ENCODE measurements at regions not wholly inside any gene's neighbourhood (a gene's known extent, or its start where the extent isn't known, plus 50 kb on each side); places are given as distances from the start of the nearest gene placed in this dataset.

DNA sequence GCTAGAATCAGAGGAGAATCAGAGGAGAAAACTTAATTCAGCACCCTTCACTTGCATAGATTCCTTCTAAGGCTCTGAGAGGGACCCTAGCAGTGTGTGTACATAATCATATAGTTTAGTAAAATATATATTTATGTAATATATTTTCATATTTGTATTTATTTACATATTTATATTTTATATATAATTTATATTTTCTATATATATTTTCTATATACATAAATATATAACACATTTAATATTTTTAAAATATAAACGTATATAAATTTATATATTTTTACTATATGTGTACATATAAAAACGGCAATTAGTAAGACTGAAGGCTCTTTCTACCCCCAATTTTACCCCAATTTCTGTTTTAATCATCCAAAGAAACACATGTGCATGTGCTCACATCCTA, 80.3 kb downstream of the NXPE2 start:
- peaks cover 0 to 10% (median 2%) of the 10 kb centered on the region in 3 donors for H3K27me3 Mint-ChIP-seq (ENCODE audit: low read depth in 3 of 3)

DNA sequence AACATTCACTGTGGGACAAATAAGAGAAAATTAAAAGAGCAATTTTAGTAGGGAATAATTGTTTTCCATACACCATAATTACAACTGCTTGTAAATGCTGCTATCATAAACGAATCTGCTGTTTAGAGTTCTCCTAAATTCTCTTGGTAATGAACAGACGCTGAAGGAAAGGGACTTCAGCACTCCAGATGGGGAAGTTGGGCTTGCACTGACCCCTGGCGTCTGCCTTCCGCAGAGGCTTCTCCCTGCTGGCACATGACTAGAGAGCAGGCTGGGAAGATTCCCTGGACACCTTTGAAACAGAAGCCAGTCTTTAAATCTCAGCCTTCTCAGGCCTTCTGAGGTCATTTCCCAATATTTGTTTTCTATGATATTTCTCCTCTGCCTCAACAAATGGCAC, 84.1 kb downstream of the NXPE2 start:
- Mint-ChIP-seq H3K4me1 (no peaks in the 10 kb centered on the region), H3K27me3 (ENCODE audit: low read depth in 3 of 3) (peaks cover 2 to 14% (median 2%) of the 10 kb centered on the region in 3 donors), H3K4me3 (no peak overlapping the region), H3K9me3 (no peaks in the 10 kb centered on the region), H3K36me3 (no peaks in the 10 kb centered on the region), H3K27ac (no peak overlapping the region)
- no peak for DNase-seq

More for the DNA sequence above, 80.3 kb downstream of the NXPE2 start:
- no peaks in the 10 kb centered on the region for H3K9me3 Mint-ChIP-seq
- H3K4me3 Mint-ChIP-seq, result no peak overlapping the region
- H3K4me1 Mint-ChIP-seq, result no peaks in the 10 kb centered on the region
- H3K27ac Mint-ChIP-seq, result no peak overlapping the region
- no peak for DNase-seq
- no peaks in the 10 kb centered on the region for H3K36me3 Mint-ChIP-seq

GRCh38 chr11:114764563-114764962, 86.2 kb downstream of the NXPE2 start:
- Mint-ChIP-seq H3K27me3 (ENCODE audit: low read depth in 3 of 3) (peaks cover 2 to 12% (median 2%) of the 10 kb centered on the region in 3 donors), H3K4me1 (no peaks in the 10 kb centered on the region), H3K36me3 (no peaks in the 10 kb centered on the region), H3K27ac (no peak overlapping the region), H3K9me3 (peaks cover 0 to 2% (median 0%) of the 10 kb centered on the region in 6 donors), H3K4me3 (no peak overlapping the region)
- no peak for DNase-seq

DNA sequence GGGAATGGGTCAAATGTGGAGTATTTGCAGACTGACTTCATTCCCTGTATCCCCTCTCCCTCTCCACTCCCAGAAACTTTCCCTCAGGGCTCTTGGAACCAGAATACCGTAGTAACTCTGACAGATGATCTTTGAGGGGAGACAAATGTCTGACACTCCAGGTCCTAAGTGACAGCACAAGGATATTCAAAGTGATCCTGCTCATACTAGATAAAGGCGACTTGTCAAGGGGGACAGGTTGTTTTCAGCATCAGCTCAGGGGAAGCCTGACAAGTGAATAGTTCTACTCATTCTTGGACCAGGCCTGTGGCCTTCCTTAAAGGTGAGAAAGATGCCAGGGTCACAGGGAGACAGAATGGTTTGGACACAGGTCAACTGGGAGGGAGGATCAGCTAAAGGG, 92.8 kb downstream of the NXPE2 start:
- Mint-ChIP-seq H3K36me3 (no peaks in the 10 kb centered on the region), H3K4me1 (no peaks in the 10 kb centered on the region), H3K9me3 (peaks cover 0 to 2% (median 0%) of the 10 kb centered on the region in 6 donors), H3K4me3 (no peak overlapping the region), H3K27me3 (ENCODE audit: low read depth in 3 of 3) (peaks cover 1 to 3% (median 3%) of the 10 kb centered on the region in 3 donors), H3K27ac (no peak overlapping the region)
- DNase-seq, result no peak

GRCh38 chr11:114773541-114774338, 95.4 kb downstream of the NXPE2 start:
- Mint-ChIP-seq H3K4me3 (no peak overlapping the region), H3K27me3 (ENCODE audit: low read depth in 3 of 3) (peaks cover 1 to 4% (median 3%) of the 10 kb centered on the region in 3 donors), H3K27ac (no peak overlapping the region), H3K36me3 (no peaks in the 10 kb centered on the region), H3K4me1 (no peaks in the 10 kb centered on the region), H3K9me3 (peaks cover 0 to 2% (median 0%) of the 10 kb centered on the region in 6 donors)
- no peak for DNase-seq

- no peaks in the 10 kb centered on the region for H3K4me1 Mint-ChIP-seq
- no peak overlapping the region for H3K4me3 Mint-ChIP-seq
- no peaks in the 10 kb centered on the region for H3K36me3 Mint-ChIP-seq
- no peaks in the 10 kb centered on the region for H3K9me3 Mint-ChIP-seq
- H3K27me3 Mint-ChIP-seq (ENCODE audit: low read depth in 3 of 3), result peaks cover 1 to 4% (median 3%) of the 10 kb centered on the region in 3 donors
- DNase-seq, result peak in 1 of 3 donors; percentile 16
- no peak overlapping the region for H3K27ac Mint-ChIP-seq
These were observed 96.5 kb downstream of the NXPE2 start for GRCh38 chr11:114774599-114775361.

GRCh38 chr11:114775875-114776621, 97.7 kb downstream of the NXPE2 start:
- no peak overlapping the region for H3K4me3 Mint-ChIP-seq
- H3K36me3 Mint-ChIP-seq, result no peaks in the 10 kb centered on the region
- H3K27ac Mint-ChIP-seq, result no peak overlapping the region
- H3K4me1 Mint-ChIP-seq, result no peaks in the 10 kb centered on the region
- no peaks in the 10 kb centered on the region for H3K9me3 Mint-ChIP-seq
- no peak for DNase-seq
- H3K27me3 Mint-ChIP-seq (ENCODE audit: low read depth in 3 of 3), result peaks cover 3 to 4% (median 3%) of the 10 kb centered on the region in 3 donors

- Mint-ChIP-seq H3K27me3 (ENCODE audit: low read depth in 3 of 3) (peaks cover 3 to 4% (median 4%) of the 10 kb centered on the region in 3 donors), H3K4me3 (no peak overlapping the region), H3K9me3 (no peaks in the 10 kb centered on the region), H3K36me3 (no peaks in the 10 kb centered on the region), H3K4me1 (no peaks in the 10 kb centered on the region), H3K27ac (no peak overlapping the region)
- DNase-seq, result no peak
These were observed 98.6 kb downstream of the NXPE2 start for GRCh38 chr11:114776956-114777355.

DNA sequence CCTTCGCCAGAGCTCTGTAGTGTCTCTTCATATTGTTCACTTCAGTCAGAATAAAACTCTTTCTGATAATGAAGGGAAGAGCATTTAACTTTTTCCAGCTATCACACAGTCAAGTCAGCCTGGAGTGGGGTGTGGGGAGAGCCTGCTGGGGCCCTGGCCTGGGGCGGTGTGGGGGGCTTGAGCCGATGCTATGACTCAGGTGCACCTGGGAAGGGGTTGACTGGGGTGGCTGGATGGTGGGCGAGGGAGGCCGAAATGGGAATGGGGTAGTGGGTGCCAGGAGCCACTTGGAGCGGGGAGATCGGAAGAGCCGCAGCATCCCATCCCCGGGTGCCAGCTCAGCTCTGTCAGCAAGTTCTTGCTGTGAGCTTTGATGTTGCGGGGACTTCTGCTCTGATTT, 100.9 kb downstream of the NXPE2 start:
- Mint-ChIP-seq H3K27ac (no peak overlapping the region), H3K9me3 (no peaks in the 10 kb centered on the region), H3K4me3 (no peak overlapping the region), H3K4me1 (no peaks in the 10 kb centered on the region), H3K27me3 (ENCODE audit: low read depth in 3 of 3) (peaks cover 3 to 6% (median 3%) of the 10 kb centered on the region in 3 donors), H3K36me3 (no peaks in the 10 kb centered on the region)
- no peak for DNase-seq

- Mint-ChIP-seq H3K27me3 (ENCODE audit: low read depth in 3 of 3) (peaks cover 0 to 6% (median 3%) of the 10 kb centered on the region in 3 donors), H3K9me3 (no peaks in the 10 kb centered on the region), H3K4me1 (no peaks in the 10 kb centered on the region), H3K36me3 (no peaks in the 10 kb centered on the region), H3K4me3 (no peak overlapping the region), H3K27ac (no peak overlapping the region)
- DNase-seq, result no peak
These were observed 104.5 kb downstream of the NXPE2 start for GRCh38 chr11:114782650-114783310.

DNA sequence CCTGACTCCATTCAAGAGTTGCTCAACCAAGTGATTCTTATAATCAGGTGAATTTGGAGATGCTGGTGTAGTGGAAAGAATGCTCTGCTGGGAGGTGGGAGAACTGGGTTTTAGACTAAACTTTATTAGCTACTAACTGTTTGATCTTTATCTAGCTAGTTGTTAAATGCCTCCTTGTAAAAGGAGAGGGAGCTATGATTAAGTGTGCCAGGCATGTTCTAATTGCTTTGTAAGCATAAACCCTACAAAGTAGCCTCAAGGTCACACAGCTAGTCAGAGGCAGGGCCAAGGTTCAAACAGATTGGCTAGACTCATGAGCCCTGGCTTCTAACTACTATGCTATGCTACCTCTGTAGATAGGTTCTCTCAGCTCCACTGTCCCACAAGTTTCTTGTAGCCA, 105.5 kb downstream of the NXPE2 start:
- H3K27ac Mint-ChIP-seq, result no peak overlapping the region

DNA sequence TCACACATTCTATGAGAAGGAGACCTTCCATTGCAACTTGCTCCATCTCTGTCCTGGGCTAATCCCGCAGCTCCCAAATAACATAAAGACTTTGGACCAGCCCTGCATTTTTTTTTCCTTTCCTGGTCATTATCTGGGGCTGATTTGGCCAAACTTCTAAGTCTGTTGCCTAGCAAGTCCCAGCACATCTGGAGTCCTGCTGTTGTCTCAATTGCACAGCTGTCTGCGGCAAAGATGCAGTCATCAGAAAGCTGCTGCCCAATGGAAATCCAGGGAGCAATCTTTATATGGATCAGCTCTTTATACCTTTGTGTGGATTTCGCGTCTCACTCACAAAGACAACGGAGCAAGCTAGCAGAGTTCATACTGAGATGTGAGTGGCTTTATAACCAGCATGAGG, 105.9 kb downstream of the NXPE2 start:
- Mint-ChIP-seq H3K4me1 (no peaks in the 10 kb centered on the region), H3K36me3 (no peaks in the 10 kb centered on the region), H3K9me3 (no peaks in the 10 kb centered on the region), H3K27me3 (ENCODE audit: low read depth in 3 of 3) (peaks cover 3 to 4% (median 3%) of the 10 kb centered on the region in 3 donors), H3K27ac (no peak overlapping the region), H3K4me3 (no peak overlapping the region)
- no peak for DNase-seq

More for the DNA sequence above, 105.5 kb downstream of the NXPE2 start:
- H3K4me3 Mint-ChIP-seq, result no peak overlapping the region
- H3K9me3 Mint-ChIP-seq, result no peaks in the 10 kb centered on the region
- peaks cover 3 to 4% (median 3%) of the 10 kb centered on the region in 3 donors for H3K27me3 Mint-ChIP-seq (ENCODE audit: low read depth in 3 of 3)
- H3K4me1 Mint-ChIP-seq, result no peaks in the 10 kb centered on the region
- no peak for DNase-seq
- H3K36me3 Mint-ChIP-seq, result no peaks in the 10 kb centered on the region

- H3K27ac Mint-ChIP-seq, result no peak overlapping the region
- H3K4me1 Mint-ChIP-seq, result no peaks in the 10 kb centered on the region
These were observed 106.6 kb downstream of the NXPE2 start for GRCh38 chr11:114784891-114785290.

More at GRCh38 chr11:114784891-114785290, 106.6 kb downstream of the NXPE2 start:
- Mint-ChIP-seq H3K36me3 (no peaks in the 10 kb centered on the region), H3K9me3 (no peaks in the 10 kb centered on the region), H3K27me3 (ENCODE audit: low read depth in 3 of 3) (peaks cover 3 to 5% (median 3%) of the 10 kb centered on the region in 3 donors), H3K4me3 (no peak overlapping the region)
- no peak for DNase-seq

Data from immature natural killer cell (primary cell).